Mesendoderm (in vitro differentiated cells): ENCODE measurements at regions not wholly inside any gene's neighbourhood (a gene's known extent, or its start where the extent isn't known, plus 50 kb on each side); places are given as distances from the start of the nearest gene placed in this dataset.

Source experiments
- DNase-seq: peaks from one replicate; pipeline ENCODE4 v3.0.0; 2013
- H2AK5ac ChIP-seq: 2 replicates; pipeline ENCODE4 v1.6.1; 2013; ENCODE audit warnings: low read length, inconsistent platforms
- H2BK120ac ChIP-seq: 2 replicates; pipeline ENCODE4 v1.6.1; 2013; ENCODE audit warnings: low read depth, mild to moderate bottlenecking, low read length, moderate library complexity, mixed read lengths
- H2BK15ac ChIP-seq: replicated peaks from 2 replicates; pipeline ENCODE4 v1.6.1; 2013; ENCODE audit warnings: low read depth, mild to moderate bottlenecking, moderate library complexity
- H2BK5ac ChIP-seq: 2 replicates; pipeline ENCODE4 v1.6.1; 2013; ENCODE audit warnings: low read length, inconsistent platforms
- H3K18ac ChIP-seq: 2 replicates; pipeline ENCODE4 v1.6.1; 2013; ENCODE audit warnings: mild to moderate bottlenecking, low read length, mixed read lengths
- H3K23ac ChIP-seq: one replicate; pipeline ENCODE4 v1.6.1; 2013; ENCODE audit warnings: low read length
- H3K27ac ChIP-seq: 2 replicates; pipeline ENCODE4 v1.5.1; 2013; ENCODE audit warnings: low read depth, mild to moderate bottlenecking, inconsistent platforms, low read length, moderate library complexity
- H3K27me3 ChIP-seq: 2 replicates; pipeline ENCODE4 v1.6.1; 2013; ENCODE audit warnings: low read length, control low read depth, mild to moderate bottlenecking, inconsistent platforms; ENCODE audit not compliant: insufficient read depth, poor library complexity
- H3K36me3 ChIP-seq: 2 replicates; pipeline ENCODE4 v1.6.1; 2013; ENCODE audit warnings: low read length, inconsistent platforms; ENCODE audit not compliant: control insufficient read depth, insufficient read depth
- H3K4ac ChIP-seq: one replicate; pipeline ENCODE4 v1.6.1; 2013; ENCODE audit warnings: low read depth, mild to moderate bottlenecking, low read length, moderate library complexity
- H3K4me1 ChIP-seq: 2 replicates; pipeline ENCODE4 v1.6.1; 2013; ENCODE audit warnings: low read depth, low read length, inconsistent platforms; ENCODE audit not compliant: control insufficient read depth
- H3K4me2 ChIP-seq: 2 replicates; pipeline ENCODE4 v1.6.1; 2013; ENCODE audit warnings: low read length
- H3K4me3 ChIP-seq: 2 replicates; pipeline ENCODE4 v1.5.1; 2013; ENCODE audit warnings: mild to moderate bottlenecking, low read length
- H3K56ac ChIP-seq: one replicate; pipeline ENCODE4 v1.6.1; 2013; ENCODE audit warnings: low read length
- H3K79me1 ChIP-seq: 2 replicates; pipeline ENCODE4 v1.6.1; 2013; ENCODE audit warnings: low read length, inconsistent platforms
- H3K79me2 ChIP-seq: 2 replicates; pipeline ENCODE4 v1.6.1; 2013; ENCODE audit warnings: mild to moderate bottlenecking, low read length; ENCODE audit not compliant: control insufficient read depth, insufficient read depth
- H3K9ac ChIP-seq: 2 replicates; pipeline ENCODE4 v1.6.1; 2013; ENCODE audit warnings: low read length, inconsistent platforms
- H4K5ac ChIP-seq: one replicate; pipeline ENCODE4 v1.6.1; 2013; ENCODE audit warnings: low read length
- H4K8ac ChIP-seq: one replicate; pipeline ENCODE4 v1.6.1; 2013; ENCODE audit warnings: low read depth, mild to moderate bottlenecking, control low read depth, low read length, moderate library complexity
- WGBS: extraction: QIAGEN DNeasy Blood & Tissue Kit; methylation state at CpG from one replicate; pipeline ENCODE4 v1.1.7; 2013; ENCODE audit warnings: low lambda C conversion rate, missing lambda C conversion rate; ENCODE audit not compliant: insufficient coverage; ENCODE audit errors: extremely low coverage; 5-methylcytosine and 5-hydroxymethylcytosine counted together

DNA sequence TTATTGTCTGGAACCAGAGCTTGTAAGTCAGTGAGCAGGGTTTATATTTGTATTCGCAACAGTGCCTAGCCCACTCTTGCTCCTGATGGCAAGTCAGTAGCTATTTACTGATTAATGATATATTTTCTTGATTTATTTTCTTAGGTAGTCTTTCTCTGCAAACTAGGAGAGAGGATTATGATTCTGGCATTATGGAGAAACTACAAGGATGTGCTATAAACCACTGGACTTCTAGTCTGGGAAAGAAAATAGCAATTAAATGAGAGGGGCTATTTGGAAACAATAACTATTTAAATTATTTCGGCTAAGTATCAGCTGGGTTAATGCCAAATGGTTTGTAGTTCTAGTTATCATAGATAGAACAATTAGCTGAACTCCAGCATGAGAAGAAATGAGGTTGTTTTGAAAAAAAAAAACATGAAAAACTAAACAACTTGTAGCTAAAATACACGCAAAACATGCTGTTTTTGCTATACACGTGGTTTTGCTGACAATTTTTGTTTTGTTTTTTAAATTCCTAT is 304.9 kb upstream of the TCF21 start:
- DNase-seq: no peak
- Histone ChIP-seq H3K4me3 (no peak overlapping the region), H3K4me1 (no peaks in the 10 kb centered on the region), H2AK5ac (no peak overlapping the region), H4K5ac (no peak overlapping the region), H3K4ac (no peak overlapping the region), H3K27me3 (no peaks in the 10 kb centered on the region), H3K27ac (no peak overlapping the region), H4K8ac (no peak overlapping the region), H3K9ac (no peak overlapping the region), H3K56ac (no peak overlapping the region), H3K18ac (no peak overlapping the region), H3K79me1 (no peaks in the 10 kb centered on the region), H2BK120ac (no peak overlapping the region), H3K23ac (no peak overlapping the region), H2BK5ac (no peak overlapping the region), H3K79me2 (no peaks in the 10 kb centered on the region), H2BK15ac (no peak overlapping the region), H3K36me3 (no peaks in the 10 kb centered on the region), H3K4me2 (no peak overlapping the region)
- no CpG with 5 or more reads among the region's 4 CpGs for WGBS

GRCh38 chr6:133584823-133585222 is 304.1 kb upstream of the TCF21 start:
- WGBS: no CpG with 5 or more reads among the region's 2 CpGs
- H3K4me3 ChIP-seq: no peak overlapping the region
- H2BK5ac ChIP-seq: no peak overlapping the region
- no peak overlapping the region for H2BK15ac ChIP-seq
- no peak overlapping the region for H3K56ac ChIP-seq
- H3K36me3 ChIP-seq: no peaks in the 10 kb centered on the region
- no peak for DNase-seq
- no peak overlapping the region for H3K4me2 ChIP-seq
- H3K79me1 ChIP-seq: no peaks in the 10 kb centered on the region
- H3K4me1 ChIP-seq: no peaks in the 10 kb centered on the region
- H3K27ac ChIP-seq: no peak overlapping the region
- H3K23ac ChIP-seq: no peak overlapping the region
- no peak overlapping the region for H3K18ac ChIP-seq
- no peak overlapping the region for H2AK5ac ChIP-seq
- no peak overlapping the region for H3K4ac ChIP-seq
- H4K8ac ChIP-seq: no peak overlapping the region
- no peak overlapping the region for H4K5ac ChIP-seq
- no peak overlapping the region for H2BK120ac ChIP-seq
- no peaks in the 10 kb centered on the region for H3K79me2 ChIP-seq
- no peaks in the 10 kb centered on the region for H3K27me3 ChIP-seq
- no peak overlapping the region for H3K9ac ChIP-seq

- Histone ChIP-seq H3K56ac (no peak overlapping the region), H2BK15ac (no peak overlapping the region), H4K5ac (no peak overlapping the region), H3K4me1 (no peaks in the 10 kb centered on the region), H2BK120ac (no peak overlapping the region), H3K27me3 (no peaks in the 10 kb centered on the region), H3K4ac (no peak overlapping the region), H3K79me2 (no peaks in the 10 kb centered on the region), H3K36me3 (no peaks in the 10 kb centered on the region), H3K9ac (no peak overlapping the region), H2AK5ac (no peak overlapping the region), H3K4me2 (no peak overlapping the region), H3K79me1 (no peaks in the 10 kb centered on the region), H4K8ac (no peak overlapping the region), H3K4me3 (no peak overlapping the region), H2BK5ac (no peak overlapping the region), H3K23ac (no peak overlapping the region), H3K27ac (no peak overlapping the region), H3K18ac (no peak overlapping the region)
- no CpG with 5 or more reads among the region's 2 CpGs for WGBS
- no peak for DNase-seq
Observed at GRCh38 chr6:133585978-133586377, 302.9 kb upstream of the TCF21 start.

DNA sequence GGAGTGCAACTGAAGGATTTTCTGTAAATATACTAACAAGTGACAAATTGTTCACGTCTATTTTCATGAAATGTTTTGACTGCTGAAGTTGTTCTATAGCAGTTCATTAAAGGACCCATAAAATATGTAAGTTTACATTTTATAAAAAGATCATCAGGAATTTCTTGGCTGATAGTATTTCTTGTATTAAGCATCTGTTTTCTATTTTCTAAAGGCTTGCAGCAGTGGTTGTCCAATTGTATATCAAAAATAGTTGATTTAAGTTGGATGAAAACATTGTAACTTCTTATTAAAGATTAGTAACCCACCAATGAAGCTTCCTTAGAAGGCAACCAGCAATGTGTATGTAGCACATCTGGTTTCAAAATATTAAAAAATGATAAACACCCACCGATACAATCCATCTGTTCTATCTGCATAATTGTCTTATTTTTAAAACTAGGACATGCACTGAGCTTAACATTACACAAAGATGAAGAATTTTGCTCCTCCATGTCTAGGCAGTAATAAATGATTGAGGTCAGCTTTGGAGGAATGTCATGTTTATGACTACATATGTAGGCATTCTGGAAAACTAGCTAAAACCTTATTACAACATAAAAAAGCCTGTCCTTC is 301.3 kb upstream of the TCF21 start:
- H2BK15ac ChIP-seq: no peak overlapping the region
- H2BK120ac ChIP-seq: no peak overlapping the region
- no peak overlapping the region for H3K56ac ChIP-seq
- H2AK5ac ChIP-seq: no peak overlapping the region
- H3K27me3 ChIP-seq: no peaks in the 10 kb centered on the region
- H3K4ac ChIP-seq: no peak overlapping the region
- no peak for DNase-seq
- H3K79me2 ChIP-seq: no peaks in the 10 kb centered on the region
- no peak overlapping the region for H2BK5ac ChIP-seq
- no peaks in the 10 kb centered on the region for H3K4me1 ChIP-seq
- H3K9ac ChIP-seq: no peak overlapping the region
- no peak overlapping the region for H3K27ac ChIP-seq
- no peak overlapping the region for H4K8ac ChIP-seq
- H3K36me3 ChIP-seq: no peaks in the 10 kb centered on the region
- no peak overlapping the region for H3K18ac ChIP-seq
- H3K79me1 ChIP-seq: no peaks in the 10 kb centered on the region
- no CpG with 5 or more reads among the region's 2 CpGs for WGBS
- H4K5ac ChIP-seq: no peak overlapping the region
- H3K23ac ChIP-seq: no peak overlapping the region
- H3K4me3 ChIP-seq: no peak overlapping the region
- no peak overlapping the region for H3K4me2 ChIP-seq

GRCh38 chr6:133590196-133590595 is 298.7 kb upstream of the TCF21 start:
- no peak overlapping the region for H3K9ac ChIP-seq
- no peak overlapping the region for H3K27ac ChIP-seq
- H3K4me2 ChIP-seq: no peak overlapping the region
- no peak overlapping the region for H4K5ac ChIP-seq
- H4K8ac ChIP-seq: no peak overlapping the region
- no peak overlapping the region for H3K56ac ChIP-seq
- no peak for DNase-seq
- H3K4me1 ChIP-seq: no peaks in the 10 kb centered on the region
- no peak overlapping the region for H2BK15ac ChIP-seq
- no peaks in the 10 kb centered on the region for H3K27me3 ChIP-seq
- WGBS: no CpG with 5 or more reads among the region's 5 CpGs
- no peak overlapping the region for H3K4ac ChIP-seq
- H2BK5ac ChIP-seq: no peak overlapping the region
- no peaks in the 10 kb centered on the region for H3K79me1 ChIP-seq
- no peak overlapping the region for H2AK5ac ChIP-seq
- H3K36me3 ChIP-seq: no peaks in the 10 kb centered on the region
- no peak overlapping the region for H3K4me3 ChIP-seq
- H3K18ac ChIP-seq: no peak overlapping the region
- H3K23ac ChIP-seq: no peak overlapping the region
- H3K79me2 ChIP-seq: no peaks in the 10 kb centered on the region
- H2BK120ac ChIP-seq: no peak overlapping the region

- Histone ChIP-seq H3K27ac (no peak overlapping the region), H3K4me1 (no peaks in the 10 kb centered on the region)
Observed at GRCh38 chr6:133590814-133591213, 298.1 kb upstream of the TCF21 start.

More at GRCh38 chr6:133590814-133591213, 298.1 kb upstream of the TCF21 start:
- Histone ChIP-seq H3K27me3 (no peaks in the 10 kb centered on the region), H3K79me2 (no peaks in the 10 kb centered on the region), H3K4me2 (no peak overlapping the region), H3K56ac (no peak overlapping the region), H3K4ac (no peak overlapping the region), H2AK5ac (no peak overlapping the region), H4K8ac (no peak overlapping the region), H3K79me1 (no peaks in the 10 kb centered on the region), H3K18ac (no peak overlapping the region), H3K23ac (no peak overlapping the region), H3K9ac (no peak overlapping the region), H2BK5ac (no peak overlapping the region), H3K36me3 (no peaks in the 10 kb centered on the region), H2BK15ac (no peak overlapping the region), H3K4me3 (no peak overlapping the region), H2BK120ac (no peak overlapping the region), H4K5ac (no peak overlapping the region)
- no CpG with 5 or more reads among the region's 3 CpGs for WGBS
- no peak for DNase-seq
